CD4-positive, alpha-beta T cell treated with Interleukin-1 beta for 1 hour (primary cell): ENCODE measurements at regions not wholly inside any gene's neighbourhood (a gene's known extent, or its start where the extent isn't known, plus 50 kb on each side); places are given as distances from the start of the nearest gene placed in this dataset.
A peak's percentile ranks its signal among the peaks of the same experiment; 100 is the strongest.
"Not testable (repeated sequence)": the region's sequence is repeated elsewhere in the genome, so short reads cannot be mapped to it uniquely, and the experiment has no call there.

Experiments
- DNase-seq, 2 donors: peaks; one replicate each; pipeline ENCODE4 v3.0.0-alpha.2; 2020 to 2022

DNA sequence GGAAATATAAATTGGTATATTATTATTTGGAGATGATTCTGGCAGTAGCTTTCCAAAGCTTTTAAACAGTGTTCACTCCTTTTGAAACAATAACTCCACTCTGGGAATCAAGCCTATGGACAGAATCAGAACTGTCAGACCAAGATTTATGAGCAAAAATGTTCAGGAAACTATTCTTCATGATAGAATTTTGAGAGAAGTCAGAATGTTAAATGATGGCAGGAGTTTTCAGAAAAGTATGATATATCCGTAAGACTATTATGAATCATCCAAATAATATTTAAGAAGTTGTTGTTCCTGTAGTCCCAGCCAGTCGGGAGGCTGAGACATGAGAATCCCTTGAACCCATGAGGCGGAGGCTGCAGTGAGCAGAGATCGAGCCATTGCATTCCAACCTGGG lies 50.5 kb upstream of the ADGRG2 start:
- DNase-seq = no peak

DNA sequence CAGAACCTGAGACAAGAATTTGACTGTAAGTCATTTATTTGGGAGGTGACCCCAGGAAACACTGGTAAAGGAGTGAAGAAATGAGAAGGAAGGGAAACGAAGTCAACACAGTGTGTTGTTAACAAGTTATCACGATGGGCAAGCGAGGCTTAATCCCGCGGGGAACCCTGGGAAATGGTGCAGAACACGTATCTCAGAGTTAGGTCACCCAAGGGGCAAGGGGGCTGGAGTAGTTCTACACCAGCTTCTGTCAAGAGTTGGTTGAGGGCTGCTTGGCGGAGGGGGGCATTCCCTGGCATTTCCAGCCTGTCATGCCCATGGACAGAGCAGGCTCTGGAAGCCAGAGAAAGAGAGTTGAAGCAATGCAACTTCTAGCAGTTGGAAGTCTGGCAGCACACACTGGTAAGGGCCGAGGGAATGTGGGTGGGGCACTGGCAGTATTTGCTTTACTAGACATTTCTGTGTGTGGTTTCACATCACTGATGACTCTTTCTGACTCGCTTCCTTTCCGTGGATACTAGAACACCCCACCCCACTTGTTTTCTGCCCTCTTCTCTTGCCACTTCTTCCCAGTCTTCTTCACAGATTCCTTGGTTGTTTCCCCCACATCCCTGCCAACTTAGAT lies 52.2 kb upstream of the ADGRG2 start:
- DNase-seq = no peak

DNA sequence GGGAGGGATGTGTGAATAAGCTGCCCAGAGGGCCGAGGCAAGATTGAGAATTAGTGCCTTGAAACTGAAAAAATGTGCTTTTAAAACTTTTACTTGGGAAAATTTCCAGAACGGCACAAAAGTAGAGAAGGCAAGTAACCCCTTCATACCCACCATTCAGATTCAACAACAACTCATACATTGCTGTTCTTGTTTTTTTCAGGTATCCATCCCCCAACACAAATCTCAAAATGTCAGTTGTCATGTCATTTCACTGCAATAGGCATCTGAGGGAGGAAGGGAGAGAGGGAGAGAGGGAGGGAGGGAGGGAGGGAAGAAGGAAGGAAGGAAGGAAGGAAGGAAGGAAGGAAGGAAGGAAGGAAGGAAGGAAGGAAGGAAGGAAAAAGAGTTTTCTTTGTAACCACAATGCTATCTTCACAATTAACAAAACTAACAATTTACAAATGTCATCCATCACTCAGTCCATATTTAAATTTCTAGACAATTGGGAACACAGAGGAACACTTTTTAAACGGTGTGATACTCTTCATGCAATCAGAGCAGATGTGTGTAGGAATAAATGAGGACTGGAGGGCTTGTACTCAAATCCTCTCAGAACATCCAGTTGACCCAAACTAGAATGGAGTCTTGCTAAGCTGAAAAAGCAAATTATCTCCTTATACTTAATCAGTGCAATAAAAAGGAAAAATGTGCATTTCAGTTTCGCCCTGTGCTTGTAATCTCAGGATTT lies 54.8 kb upstream of the ADGRG2 start:
- no peak for DNase-seq

DNA sequence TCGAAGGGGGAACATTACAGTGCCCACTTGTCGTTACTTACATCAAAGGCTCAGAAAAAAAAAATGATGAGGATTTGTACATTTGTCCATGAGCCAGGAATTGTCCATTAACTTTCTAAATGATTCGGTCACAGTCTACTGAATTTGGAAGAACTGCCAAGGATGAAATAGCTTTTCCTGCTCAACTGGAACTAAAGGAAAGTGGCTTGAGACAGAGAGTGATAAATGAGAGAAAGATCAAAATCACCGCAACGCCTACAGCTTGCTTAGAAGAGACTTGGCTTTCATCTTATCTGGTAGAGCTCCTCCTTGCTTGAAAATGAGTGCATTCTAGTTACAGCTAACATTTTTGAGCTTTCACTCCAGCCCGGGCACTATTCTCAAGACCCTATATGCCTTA lies 55.5 kb upstream of the ADGRG2 start:
- no peak for DNase-seq

DNA sequence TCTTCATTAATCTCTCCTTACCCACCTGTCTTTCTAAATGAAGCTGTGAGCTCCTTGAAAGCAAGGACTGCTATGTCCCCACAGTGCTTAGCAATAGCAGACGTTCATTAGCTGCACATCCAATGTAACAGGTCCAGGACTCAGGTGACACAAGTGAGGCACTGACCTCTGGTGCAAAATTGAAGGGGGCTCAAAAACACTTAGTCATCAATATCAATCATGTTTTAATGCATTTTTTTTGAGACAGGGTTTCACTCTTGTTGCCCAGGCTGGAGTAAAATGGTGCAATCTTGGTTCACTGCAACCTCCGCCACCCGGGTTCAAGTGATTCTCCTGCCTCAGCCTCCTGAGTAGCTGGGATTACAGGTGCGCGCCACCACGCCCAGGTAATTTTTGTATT lies 56.1 kb upstream of the ADGRG2 start:
- no peak for DNase-seq

DNA sequence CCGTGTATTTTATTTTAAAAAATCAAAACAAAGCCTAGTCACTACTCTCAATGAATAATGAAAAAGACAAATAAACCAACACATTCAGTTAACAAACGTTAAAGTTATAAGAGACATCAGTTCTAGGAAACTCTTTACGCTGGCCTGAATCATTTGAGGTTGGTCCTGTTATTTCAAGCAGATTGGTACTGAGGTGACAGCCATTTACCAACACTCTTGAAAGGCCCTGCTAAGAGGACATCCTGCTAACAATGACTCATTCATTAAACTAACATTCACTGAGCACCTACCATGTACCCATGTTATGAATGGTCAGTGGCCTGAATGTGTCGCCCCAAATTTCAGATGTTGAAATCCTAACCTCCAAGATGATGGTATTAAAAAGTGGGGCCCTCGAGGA lies 57.1 kb upstream of the ADGRG2 start:
- DNase-seq = no peak

DNA sequence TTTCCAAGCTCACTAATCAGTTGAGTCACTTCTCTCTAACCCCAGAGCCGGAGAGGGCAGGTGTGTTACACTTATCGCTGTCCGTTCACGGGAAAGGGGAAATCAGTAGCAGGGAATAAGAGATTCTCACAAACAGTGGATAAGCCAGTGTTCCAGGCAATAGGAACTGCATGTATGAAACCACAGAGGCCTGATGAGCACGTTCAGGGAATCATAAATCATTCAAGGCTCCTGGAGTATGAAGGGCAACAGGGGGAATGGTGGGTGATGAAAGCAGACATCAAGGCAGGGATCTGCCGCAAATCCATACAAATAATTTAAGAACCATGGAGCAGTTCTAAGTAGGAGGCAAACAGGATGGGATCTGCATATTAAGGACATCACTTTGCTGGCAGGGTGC lies 59.1 kb upstream of the ADGRG2 start:
- no peak for DNase-seq

DNA sequence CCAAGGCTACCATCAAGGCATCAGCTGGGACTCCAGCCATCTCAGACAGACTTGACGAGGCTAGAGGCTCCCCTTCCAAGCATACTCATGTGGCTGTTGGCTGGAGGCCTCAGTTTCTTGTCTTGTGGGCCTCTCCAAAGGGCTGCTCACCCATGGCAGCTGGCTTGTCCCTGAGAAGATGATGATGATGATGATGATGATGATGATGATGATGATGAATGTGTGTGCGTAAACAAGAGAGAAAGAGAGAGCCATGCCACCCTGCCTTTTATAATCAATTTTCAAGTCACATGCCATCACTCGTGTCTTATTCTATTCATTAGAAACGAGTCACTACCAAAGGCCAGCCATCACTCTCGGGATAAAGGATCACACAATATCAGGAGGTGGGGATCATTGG lies 60.5 kb upstream of the ADGRG2 start:
- no peak for DNase-seq

DNA sequence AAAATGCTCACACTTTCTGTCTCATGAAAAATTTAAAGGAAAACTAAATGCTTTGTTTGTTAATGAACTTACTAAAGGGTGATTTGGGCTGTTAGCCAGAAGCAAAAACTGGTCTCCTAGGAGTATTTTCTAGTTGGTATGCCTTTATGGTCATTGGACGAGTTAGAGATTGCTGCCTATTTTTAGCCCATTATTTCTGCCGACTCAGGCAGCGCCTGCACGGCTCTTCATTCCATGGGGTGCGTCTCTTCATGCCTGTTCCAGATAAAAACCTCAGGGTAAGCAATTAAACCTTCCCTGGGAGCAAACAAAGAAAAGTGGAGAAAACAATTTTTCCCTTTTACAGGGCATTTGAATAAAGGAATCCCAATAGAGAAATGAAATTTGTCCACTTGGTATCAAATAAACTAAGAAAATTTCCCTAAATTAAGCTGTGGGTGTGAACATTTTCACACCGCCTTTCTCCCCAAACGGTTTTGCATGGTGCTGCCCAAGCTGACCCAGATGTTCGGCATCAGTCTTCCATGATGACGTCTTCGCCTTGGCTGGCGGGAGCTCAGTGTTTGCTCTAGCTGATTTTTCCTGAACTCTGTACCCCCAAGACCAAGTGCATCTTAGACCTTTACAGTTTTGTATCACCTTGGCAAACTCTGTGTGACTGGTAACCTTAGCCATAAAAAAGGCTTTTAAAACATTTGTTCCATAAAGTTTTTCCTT lies 61.7 kb upstream of the ADGRG2 start:
- no peak for DNase-seq

DNA sequence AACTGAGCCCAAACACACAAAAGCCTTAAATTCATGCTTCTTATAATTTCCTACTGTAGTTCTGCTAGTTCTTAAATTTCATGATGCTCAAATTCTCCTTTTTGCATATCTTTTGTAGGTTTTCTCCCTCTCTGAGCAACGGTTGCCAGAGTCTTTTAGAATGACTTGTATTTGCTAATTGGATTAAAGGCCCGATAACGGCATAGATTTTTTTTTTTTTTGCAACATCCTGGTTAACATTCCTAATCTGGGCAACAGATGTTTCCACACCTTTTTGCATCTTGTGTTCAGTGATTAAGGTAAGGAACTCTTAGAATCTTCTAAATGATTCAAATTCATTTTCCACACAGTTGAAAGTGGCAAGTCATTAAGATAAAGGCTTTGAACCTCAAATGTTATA lies 66.3 kb upstream of the ADGRG2 start:
- DNase-seq = no peak

DNA sequence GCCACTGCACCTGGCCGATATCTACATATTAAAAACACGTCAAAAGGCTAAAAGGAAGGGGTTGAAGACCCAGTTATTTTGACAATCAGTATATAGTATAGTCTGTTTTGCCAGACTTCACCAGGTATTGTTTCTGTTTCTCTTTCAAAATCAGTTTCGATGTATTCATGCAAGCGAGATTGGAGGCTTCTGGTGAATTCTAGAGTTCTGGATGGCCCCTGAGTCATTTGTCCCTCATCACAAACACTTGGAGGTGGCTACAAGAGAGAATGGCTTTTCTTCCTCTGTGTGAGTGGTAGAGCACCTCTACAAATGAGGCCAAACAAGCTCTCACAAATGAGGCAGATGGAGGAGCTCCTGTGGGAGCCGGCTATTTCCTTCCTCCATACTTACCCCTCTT lies 68.6 kb upstream of the ADGRG2 start:
- no peak for DNase-seq

DNA sequence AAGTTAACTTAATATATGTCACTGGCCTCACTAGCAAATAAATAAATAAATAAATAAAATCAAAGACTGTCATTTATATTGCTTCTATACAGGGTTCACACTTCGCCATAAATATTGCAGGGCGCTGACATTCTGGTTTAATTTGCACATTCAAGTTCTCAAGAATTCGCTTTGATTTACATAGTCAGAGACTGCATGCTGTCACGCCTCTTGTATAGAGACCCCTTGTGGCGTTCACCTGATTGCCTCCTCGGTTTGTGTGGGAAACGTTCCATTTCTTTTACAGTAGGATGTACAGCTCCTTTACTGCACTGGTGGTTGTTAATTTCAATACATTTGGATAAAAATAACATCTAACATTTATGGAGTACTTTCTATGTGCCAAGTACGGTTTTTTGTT lies 71.3 kb upstream of the ADGRG2 start:
- no peak for DNase-seq

DNA sequence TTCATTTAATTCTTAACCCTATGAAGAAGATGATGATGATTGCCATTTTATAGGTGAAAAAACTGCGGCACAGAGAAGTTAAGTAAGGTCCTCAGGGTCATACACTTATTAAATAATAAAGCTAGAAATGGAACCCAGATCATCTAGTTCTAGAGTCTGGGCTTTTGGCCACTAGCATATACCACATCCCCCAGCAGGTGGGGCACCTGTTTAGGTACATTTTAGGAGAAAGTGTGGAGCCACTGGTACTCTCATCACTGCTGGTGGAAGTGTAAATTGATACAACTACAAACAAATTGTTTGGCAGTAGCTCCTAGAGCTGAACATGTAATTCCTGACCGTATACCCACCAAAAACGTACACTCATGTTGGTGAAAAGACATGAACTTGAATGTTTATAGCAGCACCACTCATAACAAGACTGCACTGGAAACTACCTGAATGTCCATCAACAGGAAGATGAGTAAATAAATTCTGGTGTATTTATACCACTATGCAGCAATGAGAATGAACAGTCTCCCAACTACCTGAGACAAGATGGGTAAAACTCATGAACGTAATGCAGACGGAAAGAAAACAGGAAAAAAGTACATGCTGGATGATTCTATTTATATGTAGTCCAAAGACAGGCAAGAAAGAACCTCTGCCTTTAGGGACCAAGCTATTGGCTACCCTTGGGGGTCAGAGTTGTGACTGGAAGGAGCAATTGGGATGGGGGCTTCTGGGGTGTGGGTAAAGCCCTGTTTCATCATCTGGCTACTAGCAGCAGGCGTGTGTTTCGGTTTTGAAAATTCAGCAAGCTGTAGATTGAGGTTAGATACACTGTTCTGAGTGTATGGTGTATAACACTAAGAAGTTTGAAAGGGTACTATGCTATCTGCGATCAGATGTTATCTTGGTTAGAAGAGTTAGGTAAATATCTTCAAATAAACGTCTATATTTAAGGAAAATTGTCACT lies 72.3 kb upstream of the ADGRG2 start:
- DNase-seq = peak in 1 of 2 donors; percentile 11

DNA sequence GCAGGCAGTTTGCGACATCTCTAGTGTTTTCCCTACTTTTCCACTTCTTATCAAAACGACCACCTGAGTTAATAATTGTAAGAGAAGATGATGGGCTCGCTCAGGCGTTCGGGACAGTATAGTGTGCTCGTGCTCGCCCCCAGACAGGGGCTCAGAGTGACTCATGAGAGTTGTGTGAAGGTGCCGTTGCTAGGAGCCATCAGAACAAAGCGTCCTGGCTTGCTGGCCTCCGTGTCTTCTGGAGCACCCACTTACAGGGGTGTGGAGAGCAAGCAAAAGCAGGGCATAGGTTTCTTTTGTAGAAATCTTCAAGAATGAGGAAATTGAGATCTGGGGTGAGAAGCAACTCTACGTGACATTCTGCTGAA lies 73.0 kb upstream of the ADGRG2 start:
- no peak for DNase-seq

DNA sequence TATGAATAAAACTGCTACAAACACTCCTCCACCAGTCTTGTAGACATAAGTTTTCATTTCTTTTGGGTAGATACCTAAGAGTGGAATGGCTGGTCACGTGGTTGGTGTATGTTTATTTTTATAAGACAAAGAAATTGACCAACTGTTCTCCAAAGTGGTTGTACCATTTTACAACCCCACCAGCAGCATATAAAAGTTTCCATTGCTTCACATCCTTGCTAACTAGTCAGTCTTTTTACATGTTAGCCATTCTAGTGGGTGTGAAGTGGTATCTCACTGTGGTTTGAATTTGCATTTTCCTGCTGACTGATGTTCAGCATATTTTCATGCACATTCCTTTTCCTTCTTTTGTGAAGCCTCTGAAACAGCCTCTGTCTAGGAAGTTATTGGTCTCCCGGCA lies 76.2 kb upstream of the ADGRG2 start:
- DNase-seq = no peak

DNA sequence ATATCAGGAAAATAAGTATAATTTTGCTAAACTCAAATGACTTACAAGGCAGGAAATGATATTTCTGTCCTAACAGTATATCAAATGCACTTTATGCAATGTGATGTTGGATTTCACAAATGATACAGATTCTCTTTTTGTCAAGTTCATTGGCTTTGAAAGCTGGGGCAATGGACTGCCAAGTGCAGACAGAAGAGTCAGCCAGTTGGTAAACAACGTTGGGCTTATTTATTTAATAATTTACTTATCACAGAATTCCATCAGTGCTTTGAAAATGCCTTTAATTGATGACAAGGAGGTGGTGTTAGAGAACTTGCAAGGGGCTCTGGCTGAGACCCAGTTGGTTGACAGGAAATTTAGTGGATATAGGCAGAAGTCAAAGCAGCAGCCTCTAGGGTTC lies 79.9 kb upstream of the ADGRG2 start:
- DNase-seq = no peak

DNA sequence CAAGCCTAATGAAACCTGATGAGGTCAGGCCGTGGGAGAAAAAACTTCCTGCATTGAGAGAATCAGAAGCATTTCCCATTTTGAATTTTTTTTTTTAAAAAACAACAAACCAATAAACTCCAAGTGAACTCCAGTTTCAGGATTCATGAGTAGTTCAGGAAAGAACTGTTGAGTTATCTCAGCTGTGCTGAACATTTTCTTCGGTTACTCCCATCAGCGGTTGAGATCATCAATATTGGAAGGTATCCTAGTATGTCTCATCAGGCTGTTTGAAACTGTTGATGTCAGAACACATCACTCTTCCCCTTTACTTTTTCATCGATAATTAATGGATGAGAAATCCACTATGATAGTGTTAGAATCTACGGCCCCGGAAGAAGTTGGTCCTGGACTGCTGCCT lies 82.4 kb upstream of the ADGRG2 start:
- DNase-seq = no peak

DNA sequence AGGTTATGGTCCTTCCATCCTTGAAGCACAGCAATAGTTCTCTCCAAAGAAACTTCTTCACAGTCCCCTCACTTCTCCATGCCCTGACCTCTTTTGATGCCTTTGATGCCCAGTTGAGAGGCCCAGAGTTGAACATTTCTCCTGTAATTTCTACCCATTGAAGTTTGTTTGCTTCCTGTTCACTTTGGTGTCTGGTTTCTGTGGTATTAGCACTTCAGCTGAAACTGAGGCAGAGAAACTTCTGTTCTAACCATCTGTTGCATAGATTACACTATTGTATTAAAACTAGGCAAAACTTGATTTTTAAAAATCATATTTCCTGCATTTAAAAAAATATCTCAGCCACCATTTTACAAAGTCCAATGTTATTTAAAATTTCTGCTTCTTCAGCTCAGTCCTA lies 89.8 kb upstream of the ADGRG2 start:
- DNase-seq = no peak

DNA sequence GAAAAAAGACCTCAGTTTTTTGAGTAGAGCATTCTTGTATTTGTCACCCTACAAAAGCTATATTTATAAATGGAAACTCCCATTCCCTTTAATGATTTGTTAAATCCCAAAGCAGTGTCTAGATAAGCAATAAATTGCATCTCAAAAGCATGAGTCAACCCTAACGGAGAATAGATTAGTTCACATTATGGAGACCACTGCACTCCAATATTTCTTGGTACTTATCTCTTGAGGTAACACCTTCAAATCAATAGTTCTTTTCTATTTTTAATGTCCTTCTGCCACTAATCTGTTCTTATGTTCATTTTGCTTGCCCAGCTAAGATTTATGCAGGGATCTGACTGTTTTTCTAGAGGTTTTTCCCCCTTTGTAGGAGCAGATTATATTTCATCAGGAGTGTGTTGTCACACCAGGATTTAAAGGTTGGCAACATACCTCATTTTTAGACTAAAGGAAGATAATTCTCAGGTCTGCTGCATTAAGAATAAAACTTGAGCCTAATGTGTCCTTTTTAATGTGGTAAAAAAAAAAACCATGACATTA lies 91.4 kb upstream of the ADGRG2 start:
- DNase-seq = no peak

DNA sequence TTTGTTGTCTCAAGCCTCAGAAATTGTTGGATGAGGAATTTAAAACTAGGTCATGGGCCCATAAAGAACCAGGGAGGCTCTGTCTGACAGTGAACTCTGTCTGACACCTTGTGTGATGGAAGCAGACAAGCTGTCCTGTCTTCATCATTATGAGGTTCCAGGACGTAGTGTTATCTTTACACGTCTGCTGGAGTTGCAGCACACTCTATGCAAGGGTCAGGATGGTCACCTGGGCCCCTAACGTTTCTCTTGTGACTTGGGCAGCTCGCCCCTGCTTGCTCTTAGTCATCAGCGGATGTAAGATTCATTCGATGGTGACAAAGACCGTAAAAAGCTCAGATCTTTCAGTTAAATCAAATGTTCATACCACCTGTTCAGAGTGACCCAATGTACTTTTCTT lies 92.0 kb upstream of the ADGRG2 start:
- no peak for DNase-seq

DNA sequence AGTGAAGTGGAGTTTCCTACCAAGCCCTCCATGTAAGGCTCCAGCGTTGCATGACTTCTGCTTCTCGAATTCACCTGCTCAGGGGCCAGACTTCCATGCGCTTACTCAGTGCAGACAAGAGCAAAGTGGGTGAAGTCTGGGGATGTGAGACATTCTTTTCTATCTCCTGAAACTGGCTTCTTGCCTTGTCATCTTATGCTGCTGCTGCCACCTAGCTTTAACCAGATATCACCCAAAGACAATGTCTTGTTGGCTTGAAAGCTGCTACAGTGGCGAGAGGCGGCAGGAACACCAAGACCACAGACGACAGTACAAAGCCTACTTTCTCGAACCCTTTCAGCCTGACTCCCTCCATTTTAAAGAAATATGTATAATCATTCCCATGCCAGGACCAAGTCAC lies 103.6 kb upstream of the ADGRG2 start:
- peak in 1 of 2 donors; percentile 6 for DNase-seq

DNA sequence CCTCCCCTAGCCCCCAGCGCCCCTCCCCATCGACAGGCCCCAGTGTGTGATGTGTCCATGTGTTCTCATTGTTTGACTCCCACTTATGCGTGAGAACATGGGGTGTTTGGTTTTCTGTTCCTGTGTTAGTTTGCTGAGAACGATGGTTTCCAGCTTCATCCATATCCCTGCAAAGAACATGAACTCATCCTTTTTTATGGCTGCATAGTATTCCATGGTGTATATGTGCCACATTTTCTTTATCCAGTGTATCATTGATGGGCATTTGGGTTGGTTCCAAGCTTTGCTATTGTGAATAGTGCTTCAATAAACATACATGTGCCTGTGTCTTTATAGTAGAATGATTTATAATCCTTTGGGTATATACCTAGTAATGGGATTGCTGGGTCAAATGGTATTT lies 107.6 kb upstream of the ADGRG2 start:
- not testable (repeated sequence) for DNase-seq

DNA sequence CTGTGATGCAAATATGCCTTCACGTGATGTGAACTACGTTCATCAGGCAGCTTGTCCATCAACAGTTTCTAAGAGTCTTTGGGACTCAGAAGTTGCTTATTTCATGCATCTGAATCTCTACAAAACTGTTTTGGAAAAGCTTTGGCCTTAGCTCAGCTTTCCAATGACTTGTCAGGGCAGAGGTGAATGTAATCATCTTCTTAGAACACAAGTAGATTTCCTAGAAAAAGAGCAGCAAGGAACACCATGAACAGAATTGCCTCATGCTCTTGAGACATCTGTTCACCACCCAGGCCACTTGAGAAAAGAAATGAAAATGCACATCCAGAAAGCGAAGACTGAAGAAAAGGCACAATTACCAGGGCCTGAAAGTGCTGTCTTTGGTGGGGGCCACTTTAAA lies 105.8 kb upstream of the PDHA1 start:
- no peak for DNase-seq
